ENCODE measurements at regions not wholly inside any gene's neighbourhood (a gene's known extent, or its start where the extent isn't known, plus 50 kb on each side); places are given as distances from the start of the nearest gene placed in this dataset.
"Not testable (repeated sequence)": the region's sequence is repeated elsewhere in the genome, so short reads cannot be mapped to it uniquely, and the experiment has no call there.

DNA sequence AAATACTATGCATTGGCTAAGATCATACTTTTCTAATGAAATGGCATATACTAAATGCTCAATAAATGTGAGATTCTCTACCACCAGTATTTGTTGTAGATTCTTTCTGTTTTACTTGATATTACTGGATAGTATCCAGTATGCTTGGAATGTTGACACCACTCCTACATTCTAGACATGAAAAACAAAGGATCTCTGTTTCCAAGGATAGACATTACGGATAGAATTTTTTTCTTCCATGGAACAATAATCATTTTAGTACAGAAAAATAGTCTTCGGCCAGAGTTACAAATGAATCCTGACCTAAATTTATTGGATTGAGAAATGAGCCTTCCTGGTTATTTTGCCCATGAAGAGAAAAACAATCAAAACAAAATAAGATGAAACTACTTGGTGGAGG, 258.2 kb upstream of the NT5E start:
- no peak for DNase-seq

DNA sequence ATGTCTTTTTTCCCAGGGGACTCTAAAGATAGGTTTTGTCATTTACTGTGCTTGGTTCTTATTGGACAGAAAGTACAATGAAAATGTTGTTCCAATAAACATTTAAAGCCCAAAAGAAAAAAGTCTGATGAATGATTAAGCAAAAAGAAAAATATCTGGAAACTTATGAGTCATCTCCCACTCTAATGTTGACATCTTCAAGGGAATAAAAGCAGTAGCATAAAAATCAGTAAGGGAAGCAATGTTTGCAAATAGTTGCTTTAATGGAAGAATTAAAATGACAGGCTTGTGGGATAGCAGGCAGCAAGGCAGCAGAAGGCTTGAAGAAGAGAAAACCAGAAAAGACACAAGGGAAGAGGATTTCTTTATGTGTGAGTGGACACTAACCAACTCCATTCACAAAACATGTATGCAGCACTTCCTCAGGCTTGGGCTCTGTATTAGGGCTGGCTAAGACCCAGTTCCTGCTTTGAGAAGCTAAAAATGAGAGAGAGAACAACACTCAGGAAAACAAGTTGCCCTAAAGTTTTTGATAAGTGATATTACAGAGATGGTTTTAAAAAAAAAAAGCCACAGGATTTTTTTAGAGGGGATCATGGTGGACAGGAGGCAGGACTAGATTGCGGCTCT, 263.2 kb upstream of the NT5E start:
- DNase-seq, result no peak

DNA sequence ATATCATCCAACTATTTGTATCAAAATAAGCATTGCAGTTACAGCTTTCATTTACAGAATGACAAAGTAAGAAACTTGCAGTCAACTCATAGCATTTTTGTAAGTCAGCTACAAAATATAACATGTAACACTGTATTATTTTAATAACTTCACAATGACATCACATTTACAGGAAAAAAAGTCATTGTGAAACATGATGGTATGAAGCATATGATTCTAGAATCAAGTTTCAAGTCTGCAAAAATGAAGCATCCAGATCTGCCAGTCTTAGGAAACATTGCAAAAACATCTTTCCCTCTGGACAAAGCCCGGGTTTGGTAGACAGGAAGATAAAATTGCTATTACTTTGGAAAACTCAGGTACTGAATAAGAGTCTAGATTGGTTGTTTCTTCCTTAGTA, 263.9 kb upstream of the NT5E start:
- no peak for DNase-seq

- DNase-seq, result no peak
These were observed 266.0 kb upstream of the NT5E start for GRCh38 chr6:85183841-85184240.

DNA sequence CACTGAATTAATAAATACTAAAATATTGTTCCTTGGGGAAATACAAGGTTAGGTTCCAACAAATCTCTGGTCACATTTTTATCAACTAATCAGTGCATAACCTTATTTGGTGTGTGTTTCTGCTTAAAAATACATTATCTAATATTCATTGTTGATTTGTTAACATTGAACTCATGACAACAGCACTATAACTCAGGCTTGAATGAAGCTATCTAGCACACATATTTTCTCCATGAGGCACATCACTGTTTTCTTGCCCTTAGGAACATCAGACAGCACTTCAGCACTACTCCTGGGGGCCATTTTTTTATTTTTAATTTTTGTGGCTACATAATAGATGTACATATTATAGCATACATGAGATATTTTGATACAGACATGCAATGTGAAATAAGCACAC, 277.2 kb upstream of the NT5E start:
- DNase-seq, result no peak

DNA sequence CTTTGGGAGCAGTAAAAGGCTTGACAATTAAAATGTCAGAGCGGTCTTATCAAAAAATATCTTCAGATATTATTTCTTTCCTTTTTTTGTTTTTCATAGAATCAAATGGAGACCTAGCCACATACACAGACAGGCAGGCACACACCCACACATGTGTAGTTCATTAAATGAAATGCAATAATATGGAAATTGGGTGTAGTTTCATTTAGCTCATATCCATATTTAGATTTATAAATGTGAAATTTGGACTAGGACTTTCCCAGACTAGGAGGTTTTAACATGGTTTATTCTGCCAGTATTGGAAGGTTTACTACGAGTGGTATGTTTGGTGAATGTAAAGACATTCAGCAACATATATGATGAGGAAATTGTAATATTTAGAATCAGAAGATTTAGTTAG, 277.7 kb upstream of the NT5E start:
- no peak for DNase-seq

DNA sequence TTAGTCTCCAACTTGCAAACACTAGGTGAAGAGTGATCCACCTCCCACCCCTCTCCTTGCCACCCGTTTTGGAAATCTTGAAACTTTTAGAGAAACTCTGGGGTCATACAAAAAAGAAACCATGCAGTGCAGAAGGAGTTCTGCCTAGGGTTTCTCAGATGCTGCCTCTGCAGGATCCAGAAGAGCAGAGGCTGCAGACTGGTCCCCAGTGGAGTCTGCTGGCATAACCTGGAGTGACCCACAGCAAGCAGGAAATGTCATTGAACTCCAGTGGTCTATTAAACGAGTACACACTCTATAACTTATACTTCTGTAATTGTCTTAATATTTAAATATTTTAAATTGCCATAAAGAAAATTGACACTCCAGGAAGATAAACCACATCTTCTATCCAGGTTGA, 280.7 kb upstream of the NT5E start:
- DNase-seq, result no peak

GRCh38 chr6:85168146-85168545, 281.7 kb upstream of the NT5E start:
- no peak for DNase-seq

GRCh38 chr6:85166114-85166741, 283.7 kb upstream of the NT5E start:
- DNase-seq, result no peak

GRCh38 chr6:85163156-85164080, 286.5 kb upstream of the NT5E start:
- DNase-seq, result no peak

DNA sequence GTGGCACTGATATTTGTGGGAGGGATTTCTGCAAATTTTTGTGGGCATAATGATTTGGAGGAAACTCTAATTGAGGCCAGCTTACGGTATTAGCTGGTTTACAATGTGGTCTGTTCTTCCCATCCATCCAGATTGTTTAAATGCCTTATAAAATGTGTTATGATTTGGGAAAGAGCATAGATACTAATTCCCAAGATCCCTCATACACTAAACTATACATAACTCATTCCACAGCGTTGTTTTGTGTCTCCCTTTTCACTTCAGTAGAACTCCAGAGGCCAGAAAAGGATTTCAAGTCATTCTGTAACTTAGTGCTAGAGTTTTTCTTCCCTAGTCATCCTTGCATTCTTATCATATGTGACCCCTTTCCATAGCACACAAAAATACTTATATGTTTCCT, 292.6 kb upstream of the NT5E start:
- no peak for DNase-seq

DNA sequence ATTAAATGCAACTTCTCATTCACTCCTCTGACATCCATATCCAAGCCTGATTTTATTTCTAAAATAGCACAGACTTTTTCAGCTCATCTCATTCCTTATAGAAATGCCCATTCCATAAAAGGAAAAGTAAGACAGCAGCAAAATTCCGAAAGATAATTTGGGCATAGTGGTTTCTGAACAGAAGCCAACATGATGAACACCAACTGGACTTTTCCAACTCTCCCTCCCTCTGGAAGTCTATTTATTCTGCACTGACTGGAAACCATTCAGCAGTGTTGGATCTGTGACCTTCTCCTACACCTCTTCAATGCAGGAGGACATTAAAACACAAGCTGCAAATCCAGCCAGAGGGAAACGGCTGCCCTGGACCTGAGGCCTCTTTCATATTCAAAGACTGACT, 306.2 kb upstream of the NT5E start:
- DNase-seq, result no peak

DNA sequence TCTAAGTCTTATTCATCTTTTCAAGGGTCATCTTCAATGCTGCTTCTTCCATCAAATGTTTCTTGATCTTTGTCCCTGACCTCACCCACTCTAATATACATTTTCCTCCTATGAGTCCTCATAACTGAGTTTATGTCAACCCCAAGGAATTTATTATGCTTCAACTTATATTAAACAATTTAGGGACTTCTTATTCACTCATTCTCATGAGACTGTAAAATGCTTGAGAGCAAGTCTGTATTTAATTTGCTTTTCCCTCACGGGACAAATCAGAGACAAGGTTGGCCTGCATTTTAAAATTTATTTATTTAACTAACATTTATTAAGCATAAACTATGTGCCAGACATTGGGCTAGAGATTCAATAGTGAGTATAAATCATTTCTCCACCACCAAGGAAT, 312.0 kb upstream of the NT5E start:
- DNase-seq, result no peak

GRCh38 chr6:85136310-85136709, 313.6 kb upstream of the NT5E start:
- no peak for DNase-seq

DNA sequence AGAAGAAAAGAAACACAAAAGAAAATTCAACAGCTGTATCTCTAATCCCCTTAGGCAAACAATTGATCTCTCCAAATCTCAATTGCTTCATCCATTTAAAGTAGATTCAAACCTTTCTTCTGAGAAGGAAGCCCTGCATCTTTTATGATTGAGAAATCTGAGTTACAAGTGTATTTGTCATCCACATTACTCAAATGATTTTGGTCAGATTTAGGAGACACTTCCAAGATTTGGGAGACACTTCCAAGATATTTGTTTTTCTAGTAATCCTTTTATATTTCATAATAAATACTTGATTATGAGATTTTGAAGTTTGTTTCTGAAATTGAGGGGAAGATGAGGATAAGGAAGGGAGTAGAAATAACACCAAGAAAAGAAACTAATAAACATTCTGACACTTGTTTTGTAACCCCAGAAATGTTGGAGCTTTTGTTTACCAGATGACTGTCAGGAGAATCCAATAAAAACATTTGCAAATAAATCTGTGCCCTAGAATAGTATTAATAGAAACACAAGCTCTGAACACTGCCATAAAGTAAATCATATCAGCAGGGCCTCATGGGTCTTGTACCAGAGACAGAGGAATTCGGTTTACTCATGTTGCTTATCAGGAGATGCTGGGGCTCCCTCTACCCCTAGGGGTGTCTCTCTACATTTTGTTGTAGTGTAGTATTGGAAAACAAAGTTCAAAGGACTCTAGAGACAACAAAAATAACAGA, 314.3 kb upstream of the NT5E start:
- no peak for DNase-seq

DNA sequence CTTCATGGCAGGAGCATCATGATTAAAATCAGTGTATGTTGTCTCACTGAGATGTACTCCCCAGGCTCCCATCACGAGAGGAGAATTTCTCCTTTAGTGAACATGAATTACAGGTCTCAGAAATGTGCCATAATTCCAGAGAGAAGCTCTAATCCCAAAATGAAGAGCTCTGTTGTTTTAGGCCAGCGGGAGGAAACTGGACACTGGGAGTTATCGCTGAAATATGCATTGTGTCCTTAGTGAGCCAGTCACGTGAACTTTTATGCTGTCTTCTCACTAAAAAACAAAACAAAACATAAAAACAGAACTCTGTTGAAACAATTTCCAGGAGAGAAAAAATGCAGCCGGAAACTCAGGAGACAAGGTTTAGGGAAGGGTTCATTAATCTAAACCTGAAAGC, 315.7 kb upstream of the NT5E start:
- DNase-seq, result no peak

- no peak for DNase-seq
These were observed 317.8 kb upstream of the NT5E start for GRCh38 chr6:85132091-85132490.

- no peak for DNase-seq
These were observed 319.1 kb upstream of the NT5E start for GRCh38 chr6:85130743-85131142.

DNA sequence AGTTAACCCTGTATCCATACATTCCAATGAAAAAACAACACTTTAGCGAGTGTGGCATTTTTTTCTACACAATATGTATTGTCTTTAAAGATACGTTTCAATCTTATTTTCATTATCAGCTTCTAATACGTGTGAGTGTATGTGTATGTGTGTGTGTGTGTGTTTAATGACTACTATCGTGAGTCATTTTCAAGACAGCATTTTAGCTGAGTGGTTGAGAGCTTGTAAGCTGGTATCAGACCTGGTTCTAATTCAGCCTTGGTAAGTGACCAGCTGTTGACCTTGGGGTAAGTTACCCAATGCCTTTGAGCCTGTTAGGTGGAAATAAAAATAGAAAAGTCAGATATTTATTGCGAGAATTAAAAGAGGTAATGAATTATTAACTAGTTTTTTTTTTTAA, 320.0 kb upstream of the NT5E start:
- DNase-seq, result no peak

DNA sequence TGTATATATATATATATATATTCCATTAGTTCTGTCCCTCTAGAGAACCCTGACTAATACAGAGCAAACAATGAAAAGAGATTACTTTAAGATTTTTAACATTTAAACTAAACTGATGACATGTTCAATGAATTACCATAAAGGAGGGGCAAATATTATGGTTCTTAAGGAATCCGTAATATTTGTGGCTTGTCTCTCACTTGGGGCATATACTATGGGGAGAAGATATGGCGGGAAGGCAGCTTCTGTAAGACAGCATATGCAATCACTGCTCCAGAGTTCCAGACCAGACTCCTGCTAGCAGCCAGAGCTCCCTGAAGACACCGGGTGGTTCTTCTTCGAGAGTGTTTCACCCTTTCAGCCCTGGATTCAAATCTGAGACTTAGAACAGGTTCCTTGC, 321.1 kb upstream of the NT5E start:
- DNase-seq, result no peak

DNA sequence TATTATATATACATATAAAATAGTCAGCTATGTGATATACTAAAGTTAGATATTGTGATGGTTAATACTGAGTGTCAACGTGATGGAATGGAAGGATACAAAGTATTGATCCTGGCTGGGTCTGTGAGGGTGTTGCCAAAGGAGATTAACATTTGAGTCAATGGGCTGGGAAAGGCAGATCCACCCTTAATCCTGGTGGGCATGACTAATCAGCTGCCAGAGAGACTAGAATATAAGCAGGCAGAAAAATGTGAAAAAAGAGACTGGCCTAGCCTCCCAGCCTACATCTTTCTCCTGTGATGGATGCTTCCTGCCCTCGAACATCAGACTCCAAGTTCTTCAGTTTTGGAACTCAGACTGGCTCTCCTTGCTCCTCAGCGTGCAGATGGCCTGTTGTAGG, 321.6 kb upstream of the NT5E start:
- not testable (repeated sequence) for DNase-seq

DNA sequence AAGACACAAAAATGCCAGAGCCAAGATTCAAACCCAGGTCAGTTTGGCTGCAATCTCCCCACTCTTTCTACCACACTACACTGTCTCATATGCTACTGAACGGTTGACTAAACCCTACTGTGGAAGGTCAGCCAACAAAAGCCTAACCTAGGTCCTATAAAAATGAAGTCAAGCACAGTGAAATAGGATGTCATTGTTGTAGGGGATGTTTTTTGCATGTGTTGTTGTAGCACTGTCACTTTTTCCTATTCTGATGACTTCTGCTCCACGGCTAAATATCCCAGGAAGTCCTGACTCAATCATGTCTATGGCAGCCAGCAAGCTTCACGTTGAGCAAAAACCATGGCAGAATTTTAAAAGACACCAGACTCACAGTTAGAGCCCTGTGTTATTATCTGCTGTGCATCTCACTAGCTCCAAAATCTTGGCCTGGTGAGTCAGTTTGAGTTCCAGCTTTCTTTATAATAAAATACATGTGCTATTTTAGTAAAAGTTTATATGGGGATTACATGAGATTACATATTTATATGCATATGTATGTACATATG, 322.1 kb upstream of the NT5E start:
- no peak for DNase-seq

DNA sequence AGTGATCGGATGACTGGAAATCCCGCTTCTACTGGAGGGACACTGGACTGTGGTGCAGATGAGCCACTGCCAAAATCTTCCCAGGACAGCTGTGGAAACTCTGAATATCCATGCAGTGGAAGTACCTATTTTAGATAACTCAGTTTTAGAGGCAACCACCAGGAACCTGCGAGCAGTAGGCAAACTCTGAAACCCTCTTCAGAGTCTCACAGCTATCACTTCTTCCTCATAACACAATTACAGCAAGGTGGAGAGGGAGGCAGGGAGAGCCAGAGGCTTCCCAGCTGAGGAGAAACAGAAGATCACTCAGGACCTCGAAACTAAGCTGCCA, 322.8 kb upstream of the NT5E start:
- DNase-seq, result no peak

Data from CD4-positive, alpha-beta T cell treated with Interleukin-12 subunit alpha and Interleukin-12 subunit beta, for 1 hour (primary cell).